ENCODE measurements at regions not wholly inside any gene's neighbourhood (a gene's known extent, or its start where the extent isn't known, plus 50 kb on each side); places are given as distances from the start of the nearest gene placed in this dataset.
A peak's percentile ranks its signal among the peaks of the same experiment; 100 is the strongest.

DNA sequence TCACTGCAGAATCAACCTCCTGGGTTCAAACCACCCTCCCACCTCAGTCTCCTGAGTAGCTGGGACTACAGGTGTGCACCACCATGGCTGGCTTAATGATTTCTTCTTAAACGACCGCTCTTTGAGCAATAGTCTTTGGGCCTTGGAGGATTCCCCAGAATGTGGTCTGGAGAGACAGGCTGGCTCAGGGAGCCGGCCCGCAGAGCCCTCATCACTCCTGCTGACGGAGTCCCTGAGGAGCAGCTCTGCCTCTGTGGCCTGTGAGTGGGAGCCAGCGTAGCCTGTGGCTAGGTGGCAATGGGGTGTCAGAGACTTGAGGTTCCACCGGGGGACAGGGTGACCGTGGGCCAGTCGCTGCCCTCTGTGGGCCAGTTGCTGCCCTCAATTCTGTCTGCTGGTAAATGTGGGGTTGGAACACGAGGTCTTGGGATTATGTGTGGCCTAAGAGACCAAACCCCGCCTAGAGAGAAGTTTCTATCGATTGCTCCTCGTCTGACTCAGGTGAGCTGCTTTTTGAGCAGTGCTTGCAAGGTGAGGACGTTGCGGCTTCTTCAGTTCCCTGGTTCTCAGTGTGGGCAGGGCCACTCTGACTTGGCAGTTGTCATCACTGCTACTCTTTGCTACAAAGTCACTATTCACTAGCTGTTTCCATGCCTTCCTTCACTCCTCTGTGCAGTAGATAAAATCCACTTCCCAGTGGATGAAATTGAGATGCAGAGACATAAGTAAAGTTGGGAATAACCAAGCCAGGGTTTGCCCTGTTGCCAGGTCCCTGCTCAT lies 124.8 kb upstream of the NECTIN1 start:
- no peak for ATAC-seq
- DNase-seq, result no peak
- intact Hi-C loops (cut with micrococcal nuclease), result no loop called here

DNA sequence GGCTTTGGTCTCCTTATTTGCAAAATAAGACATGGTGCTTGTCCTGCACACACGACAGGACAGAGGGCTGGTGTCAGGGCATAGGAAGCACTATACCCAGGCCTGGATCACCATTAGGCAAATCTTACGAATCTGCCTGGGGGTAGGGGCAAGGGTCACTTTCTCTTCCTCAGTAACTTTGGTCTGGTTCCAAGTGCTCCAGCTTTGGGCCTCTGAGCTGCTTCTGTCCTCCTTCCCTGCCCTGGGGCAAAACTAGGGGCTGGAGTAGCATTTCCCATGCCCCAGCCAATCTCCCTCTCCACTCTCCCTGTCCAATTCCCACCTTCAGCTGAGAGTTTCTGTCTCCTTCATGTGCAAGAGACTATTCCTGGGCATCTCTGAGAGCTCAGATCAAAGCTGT lies 123.7 kb upstream of the NECTIN1 start:
- ATAC-seq (no peak), DNase-seq (no peak)
- intact Hi-C loops (cut with micrococcal nuclease), result no loop called here

DNA sequence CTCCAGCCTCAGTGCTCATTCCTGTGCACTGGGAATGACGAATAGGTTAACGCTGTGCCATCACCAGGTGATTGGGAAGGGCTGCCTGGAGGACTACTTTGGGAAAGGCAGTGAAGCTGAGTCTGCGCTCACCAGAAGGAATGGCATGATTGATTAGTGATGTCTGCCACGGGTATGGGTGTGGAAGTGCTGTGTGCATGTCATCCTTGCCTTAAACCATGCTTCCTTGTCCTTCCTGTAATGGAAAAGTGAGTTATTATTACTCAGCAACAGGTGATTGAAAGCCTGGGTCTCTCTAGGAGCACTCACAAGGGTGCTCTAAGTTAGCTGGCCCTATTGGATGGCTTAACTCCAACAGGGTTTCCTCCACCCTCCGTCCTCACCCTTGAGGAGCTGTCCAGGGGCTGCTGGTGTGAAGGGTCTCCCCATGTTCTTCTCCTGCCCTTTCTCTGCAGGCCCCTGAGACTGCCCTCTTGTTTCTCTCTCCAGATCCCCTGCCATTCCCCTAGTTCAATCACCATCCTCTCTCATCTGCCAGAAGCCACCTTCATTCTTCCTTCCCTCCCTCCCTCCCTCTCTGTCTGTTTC lies 121.9 kb upstream of the NECTIN1 start:
- ATAC-seq (no peak), DNase-seq (no peak)
- intact Hi-C loops (cut with micrococcal nuclease), result no loop called here

DNA sequence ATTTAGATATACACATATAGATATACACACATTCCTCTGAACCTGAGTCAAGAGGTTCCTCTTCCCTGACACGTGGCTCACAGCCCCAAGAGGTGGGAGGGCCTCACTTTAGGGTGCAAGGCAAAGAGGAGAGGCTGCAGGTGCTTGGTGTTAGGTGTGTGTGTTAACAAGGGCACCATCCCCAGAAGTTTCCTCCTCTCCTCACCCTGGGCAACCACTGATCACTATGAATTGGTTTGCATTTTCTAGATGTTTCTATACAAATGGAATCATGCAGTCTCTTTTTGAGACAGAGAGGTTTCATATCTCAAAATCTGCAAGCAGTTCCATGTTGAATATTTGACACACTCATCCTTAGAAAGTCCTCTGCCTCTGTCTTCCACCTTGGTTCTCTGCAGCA lies 120.9 kb upstream of the NECTIN1 start:
- intact Hi-C loops (cut with micrococcal nuclease), result no loop called here
- DNase-seq (no peak), ATAC-seq (no peak)

DNA sequence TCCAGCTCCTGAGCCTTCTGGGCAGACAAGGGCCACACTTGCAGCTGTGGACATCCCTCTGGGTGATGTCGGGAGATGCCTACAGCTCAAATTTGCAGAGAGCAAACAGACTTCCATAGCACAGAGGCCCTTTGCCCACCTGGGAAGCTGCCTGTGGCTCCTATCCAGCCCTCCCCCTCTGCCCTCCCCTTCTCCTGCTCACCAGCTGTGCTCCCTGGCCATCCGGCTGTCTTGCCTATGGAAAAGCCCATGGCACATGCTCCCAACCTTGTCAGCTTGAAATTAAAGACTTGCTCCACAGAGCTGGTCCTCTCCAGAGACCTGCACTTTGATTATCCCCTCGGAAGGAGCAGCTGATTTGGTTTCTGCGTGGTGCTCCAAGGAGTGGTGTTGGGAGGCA lies 118.9 kb upstream of the NECTIN1 start:
- no peak for ATAC-seq
- no peak for DNase-seq
- intact Hi-C loops (cut with micrococcal nuclease), result no loop called here

DNA sequence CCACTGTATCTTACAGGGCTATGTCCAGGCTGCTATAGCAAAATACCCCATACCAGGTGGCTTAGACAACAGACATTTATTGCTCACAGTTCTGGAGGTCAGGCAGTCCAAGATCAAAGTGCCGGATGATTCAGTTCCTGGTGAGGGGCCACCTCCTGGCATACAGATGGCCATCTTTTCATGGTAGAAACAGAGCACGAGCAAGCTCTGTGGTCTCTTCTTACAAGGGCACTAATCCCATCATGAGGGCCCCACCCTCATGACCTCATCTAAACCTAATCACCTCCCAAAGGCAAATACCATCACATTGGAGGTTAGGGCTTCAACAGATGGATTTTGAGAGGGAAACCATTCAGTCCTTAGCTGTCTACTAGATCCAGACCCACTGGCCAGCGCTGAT lies 117.4 kb upstream of the NECTIN1 start:
- intact Hi-C loops (cut with micrococcal nuclease), result no loop called here
- no peak for DNase-seq
- no peak for ATAC-seq

DNA sequence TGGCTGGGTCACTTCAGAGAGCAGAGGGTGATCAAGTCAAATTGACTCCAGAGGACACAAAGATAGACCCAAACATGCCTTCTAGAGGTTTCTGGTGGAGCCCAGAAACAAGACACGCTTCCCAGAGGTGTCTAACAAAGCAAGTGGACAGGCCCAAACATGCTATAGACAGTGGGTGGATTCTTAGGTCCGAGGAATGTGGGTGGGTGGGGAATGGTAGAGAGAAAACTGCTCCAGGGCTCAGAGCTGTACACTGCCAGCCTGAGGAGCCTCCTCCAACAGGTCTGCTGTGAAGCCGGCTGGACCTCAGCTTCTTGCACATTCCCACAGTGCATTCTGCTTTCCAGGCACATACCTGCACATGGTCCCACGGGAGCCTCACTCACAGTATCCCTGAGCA lies 116.8 kb upstream of the NECTIN1 start:
- intact Hi-C loops (cut with micrococcal nuclease), result no loop called here
- no peak for DNase-seq
- ATAC-seq, result no peak

DNA sequence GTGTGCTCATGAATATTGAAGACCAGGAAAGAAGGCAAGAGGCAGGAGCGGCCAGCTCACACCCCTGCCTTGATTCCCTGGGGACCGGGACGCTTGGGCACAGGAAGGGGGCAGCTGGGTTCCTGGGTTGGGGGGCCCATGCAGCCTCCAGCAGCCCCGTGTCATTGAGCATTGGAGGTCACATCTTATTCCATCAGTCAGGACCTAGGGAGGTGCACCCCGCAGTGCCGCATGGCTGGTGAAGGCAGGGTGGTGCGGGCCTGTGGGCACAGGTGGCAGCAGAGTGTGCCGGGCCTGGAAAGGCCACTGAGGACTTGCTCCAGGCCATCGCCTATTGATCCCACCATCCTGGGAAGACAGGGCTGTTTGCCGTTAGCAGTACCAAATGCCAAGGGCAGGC lies 116.3 kb upstream of the NECTIN1 start:
- intact Hi-C loops (cut with micrococcal nuclease), result no loop called here
- DNase-seq (no peak), ATAC-seq (peak; percentile 21)

DNA sequence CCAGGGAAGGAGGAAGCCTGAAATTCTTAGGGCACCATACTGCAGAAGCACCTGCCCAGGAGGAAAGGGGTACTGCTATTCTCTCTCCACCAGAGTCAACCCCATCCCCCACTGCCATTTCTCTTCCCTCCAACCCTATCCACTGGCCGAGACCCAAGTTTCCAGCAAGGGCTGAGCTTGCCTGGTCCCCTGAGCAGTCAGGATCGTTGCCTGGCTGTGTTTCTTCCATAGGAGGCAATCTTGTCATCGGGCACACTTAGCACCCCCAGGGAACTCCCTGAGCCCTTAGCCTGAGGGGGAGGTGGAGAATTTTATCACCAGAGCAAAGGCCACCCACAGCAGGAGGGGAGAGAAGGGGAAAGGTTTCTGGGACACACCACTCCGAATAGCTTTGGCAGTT lies 115.8 kb upstream of the NECTIN1 start:
- ATAC-seq, result peak; percentile 91
- intact Hi-C loops (cut with micrococcal nuclease), result no loop called here
- peak; percentile 59 for DNase-seq

DNA sequence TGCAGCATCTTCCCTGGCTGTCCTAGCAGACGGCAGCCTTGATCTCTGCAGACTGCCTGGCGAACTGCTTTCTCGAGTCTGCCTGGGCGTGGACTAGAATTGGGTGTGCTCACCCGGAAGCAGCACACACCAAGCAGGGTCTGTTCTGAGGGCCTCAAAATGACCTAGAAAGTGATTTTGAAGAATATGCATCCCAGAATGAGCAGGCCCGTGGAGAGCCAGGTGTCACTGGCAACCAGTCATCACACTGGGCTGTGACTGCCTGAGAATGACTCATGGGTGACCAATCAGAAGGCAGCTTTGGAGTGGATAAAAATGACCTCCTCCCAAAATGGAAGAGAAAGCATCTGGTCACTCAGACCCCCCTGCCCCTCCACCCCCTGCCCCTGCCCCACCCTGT lies 114.9 kb upstream of the NECTIN1 start:
- intact Hi-C loops (cut with micrococcal nuclease), result no loop called here
- ATAC-seq (peak; percentile 23), DNase-seq (no peak)

DNA sequence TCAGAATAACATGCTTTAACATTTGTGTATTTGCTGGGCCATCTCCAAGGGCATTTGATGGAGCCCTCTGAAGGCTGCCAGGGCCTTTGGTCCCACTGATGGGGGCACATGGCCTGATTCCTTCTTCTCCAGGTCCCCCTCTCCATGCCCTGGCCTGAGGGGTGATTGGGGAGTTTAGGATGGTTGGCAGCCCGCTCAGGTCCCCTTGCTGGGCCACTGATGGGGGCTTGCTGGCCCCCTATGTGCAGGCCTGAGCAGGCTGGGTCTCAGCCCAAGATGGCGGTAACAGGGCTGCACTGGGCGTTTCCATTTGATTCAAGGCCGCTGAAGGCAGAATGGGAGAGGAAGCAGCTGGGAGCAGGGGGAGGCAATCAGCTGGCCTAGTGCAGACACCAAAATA lies 113.7 kb upstream of the NECTIN1 start:
- intact Hi-C loops (cut with micrococcal nuclease), result no loop called here
- no peak for DNase-seq
- no peak for ATAC-seq

DNA sequence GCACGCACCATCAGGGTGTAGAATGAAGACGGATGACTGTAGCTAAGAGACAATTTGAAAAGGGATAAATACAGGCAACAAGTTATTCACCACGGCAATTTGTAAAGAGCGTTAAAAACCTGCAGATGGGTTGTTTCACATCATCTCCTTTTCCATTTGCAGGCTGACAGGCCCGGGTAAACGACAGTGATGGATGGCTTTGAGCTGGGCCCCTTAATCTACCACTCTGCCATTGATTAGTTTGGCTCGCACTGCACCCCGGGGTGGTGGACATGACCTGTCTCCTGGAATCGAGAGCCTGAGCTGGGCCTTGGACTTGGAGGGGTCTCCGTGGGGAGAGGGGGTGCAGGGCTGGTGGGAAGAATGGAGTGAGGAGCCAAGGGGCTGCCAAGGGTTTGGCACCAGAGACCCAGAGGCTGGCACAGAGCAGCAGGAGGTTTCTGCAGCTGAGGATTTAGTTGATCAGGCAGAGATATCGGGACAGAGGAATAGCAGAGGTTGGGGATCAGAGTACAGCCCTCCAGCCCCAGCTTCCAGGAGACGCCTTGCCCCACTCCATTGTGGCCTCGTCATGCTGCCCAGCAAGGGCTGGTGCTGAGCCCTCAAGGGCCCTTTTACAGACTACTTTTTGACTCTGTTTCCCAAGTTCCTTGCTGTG lies 110.6 kb upstream of the NECTIN1 start:
- DNase-seq (no peak), ATAC-seq (no peak)
- intact Hi-C loops (cut with micrococcal nuclease), result no loop called here

DNA sequence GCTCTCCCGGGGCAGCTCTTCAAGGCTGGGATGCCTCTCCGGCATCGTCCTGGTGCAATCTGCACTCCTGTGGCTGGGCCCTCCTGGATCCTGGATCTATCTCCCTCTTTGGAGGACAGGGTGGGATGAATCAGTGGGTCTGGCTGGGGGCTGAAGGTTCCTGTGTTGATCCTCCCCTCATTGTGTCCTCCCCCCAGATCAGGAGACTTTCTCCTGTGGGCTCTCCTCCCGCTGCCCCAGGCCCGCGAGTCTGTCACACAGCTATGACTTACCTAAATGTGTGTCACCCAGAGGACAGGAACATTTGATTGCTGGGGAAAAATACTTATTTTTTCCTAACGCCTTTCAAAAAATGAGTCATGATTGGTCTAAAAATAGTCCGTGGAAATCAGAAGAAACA lies 106.8 kb upstream of the NECTIN1 start:
- ATAC-seq (no peak), DNase-seq (no peak)
- intact Hi-C loops (cut with micrococcal nuclease), result no loop called here

DNA sequence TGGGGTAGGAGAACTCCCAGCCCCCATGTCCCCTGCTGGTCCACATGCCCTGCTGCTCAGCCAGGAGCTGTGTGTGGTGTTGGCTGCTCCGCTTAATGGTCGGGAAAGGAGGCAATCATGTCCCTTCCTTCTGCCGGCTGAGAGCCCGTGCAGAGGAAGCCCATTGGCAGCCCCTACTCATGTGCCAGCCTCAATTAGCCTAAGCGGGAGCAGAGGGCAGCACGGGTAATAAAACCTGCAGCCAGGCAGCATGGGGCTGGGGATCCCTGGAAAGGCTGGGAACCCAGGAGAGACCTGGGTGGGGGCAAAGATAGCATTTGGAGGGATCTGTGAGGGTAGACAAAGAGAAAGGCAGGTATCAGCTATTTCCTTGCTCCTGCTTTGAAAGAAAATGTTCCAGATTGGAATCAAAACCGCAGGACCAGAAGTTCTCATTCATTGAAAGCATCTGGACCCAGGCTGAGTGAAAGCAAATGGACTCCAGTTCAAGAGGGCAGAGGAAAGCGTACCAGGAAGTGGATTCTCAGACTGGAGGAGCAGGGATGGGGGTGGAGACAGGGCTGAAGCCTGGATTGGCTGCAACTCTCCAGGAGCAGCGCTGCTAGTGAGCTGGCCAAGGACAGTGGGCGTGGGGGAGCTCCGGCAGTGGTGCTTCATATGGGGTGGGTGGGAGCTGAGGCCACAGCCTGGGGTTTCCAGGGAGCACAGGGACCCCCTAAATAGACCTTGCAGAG lies 103.4 kb upstream of the NECTIN1 start:
- ATAC-seq, result peak; percentile 71
- intact Hi-C loops (cut with micrococcal nuclease), result no loop called here
- no peak for DNase-seq

DNA sequence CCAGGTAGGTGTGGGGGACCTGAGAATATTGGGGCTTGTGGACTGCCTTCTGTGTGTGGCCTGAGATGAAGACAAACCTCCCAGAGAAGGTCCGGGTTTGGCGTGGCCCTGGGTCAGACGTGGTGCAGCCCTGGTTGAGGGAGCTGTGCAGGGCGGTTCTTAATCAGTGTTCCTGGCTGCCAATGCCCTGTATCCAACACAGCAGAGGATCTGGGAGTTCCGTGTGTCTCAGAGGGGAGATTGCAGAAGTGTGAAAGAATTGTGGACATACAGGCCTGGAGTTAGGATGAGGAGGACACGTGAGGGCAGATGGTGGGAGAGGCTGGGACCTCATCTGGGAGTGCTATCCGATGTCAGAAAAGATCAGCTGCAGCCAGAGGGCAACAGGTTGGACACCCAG lies 102.0 kb upstream of the NECTIN1 start:
- intact Hi-C loops (cut with micrococcal nuclease), result no loop called here
- no peak for DNase-seq
- ATAC-seq, result peak; percentile 51

DNA sequence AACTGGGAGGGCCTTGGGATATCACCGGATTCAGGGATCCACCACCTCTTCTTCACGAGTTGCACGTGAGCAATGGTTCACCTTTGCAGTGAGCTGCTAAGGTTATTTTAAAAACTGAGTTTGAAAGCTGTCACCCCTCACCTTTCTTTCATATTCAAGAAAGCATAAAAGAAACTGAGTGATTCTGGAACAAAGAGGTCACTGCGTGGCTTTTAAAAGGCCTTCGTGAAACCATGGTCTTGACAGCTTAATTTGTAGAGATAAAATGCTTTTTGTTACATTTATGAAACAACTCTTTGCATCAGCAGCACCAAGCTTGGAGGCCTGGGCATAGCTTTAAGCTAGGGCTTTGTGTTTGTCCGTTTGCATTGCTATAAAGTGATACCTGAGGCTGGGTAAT lies 101.4 kb upstream of the NECTIN1 start:
- ATAC-seq (no peak), DNase-seq (no peak)
- intact Hi-C loops (cut with micrococcal nuclease), result no loop called here

DNA sequence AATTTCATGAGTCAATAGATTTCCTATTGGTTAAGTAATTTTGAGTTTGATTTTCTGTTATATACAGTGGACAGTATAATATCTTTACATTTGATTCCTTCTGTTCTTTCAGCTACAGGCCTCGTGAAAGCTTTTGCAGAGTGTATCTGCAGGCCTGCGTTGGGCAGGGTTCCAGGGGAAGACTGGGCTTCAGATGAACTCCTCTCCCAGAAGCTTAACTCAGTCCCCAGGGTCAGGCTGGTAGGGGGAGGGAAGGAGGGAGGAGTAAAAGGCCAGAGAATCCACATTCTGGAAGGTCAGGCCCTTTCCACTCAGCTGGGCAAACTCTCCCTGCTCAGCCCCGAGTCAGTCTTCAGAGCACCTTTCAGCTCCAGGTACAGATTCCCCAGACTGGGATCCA lies 100.4 kb upstream of the NECTIN1 start:
- no peak for DNase-seq

DNA sequence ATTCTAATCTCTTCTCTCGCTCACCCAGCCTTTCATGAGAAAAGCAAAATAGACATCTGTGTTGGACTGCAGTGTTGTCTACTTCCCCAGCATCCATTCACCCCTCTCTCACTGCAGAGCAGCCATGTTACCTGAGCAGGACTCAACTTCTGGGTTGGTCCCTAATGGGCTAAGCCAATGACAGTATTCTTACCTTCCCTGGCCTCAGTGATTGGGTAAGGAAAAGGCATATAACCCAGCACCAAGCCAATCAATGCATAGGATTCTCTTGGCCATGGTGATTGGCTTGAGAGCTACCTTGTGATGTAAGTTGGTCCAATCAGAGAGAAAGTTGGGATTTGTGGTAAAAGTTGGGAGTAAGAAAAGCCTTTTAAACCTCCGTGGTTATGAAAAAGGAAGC lies 99.8 kb upstream of the NECTIN1 start:
- ATAC-seq (no peak), DNase-seq (no peak)
- intact Hi-C loops (cut with micrococcal nuclease), result no loop called here

More for the DNA sequence above, 100.4 kb upstream of the NECTIN1 start:
- intact Hi-C loops (cut with micrococcal nuclease), result no loop called here
- no peak for ATAC-seq

DNA sequence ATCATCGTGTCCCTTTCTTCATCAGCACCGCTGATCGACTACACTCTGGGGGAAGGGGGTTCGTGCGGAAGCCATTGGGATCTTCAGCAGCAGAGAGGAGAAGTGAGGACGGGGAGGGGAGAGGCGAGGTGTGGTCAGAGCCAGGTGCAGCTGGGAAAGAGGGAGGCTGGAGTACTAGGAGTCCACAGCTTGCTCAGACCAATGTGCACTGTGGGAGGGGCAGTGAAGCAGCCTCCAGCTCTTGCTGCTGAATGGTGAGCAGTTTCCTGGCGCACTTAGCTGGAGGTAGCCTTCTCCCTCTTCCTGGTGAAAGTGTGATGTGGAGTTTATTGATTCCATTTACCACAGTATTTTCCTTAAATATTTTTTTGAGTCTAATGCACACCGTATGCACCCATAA lies 99.0 kb upstream of the NECTIN1 start:
- intact Hi-C loops (cut with micrococcal nuclease), result no loop called here
- no peak for ATAC-seq
- no peak for DNase-seq

DNA sequence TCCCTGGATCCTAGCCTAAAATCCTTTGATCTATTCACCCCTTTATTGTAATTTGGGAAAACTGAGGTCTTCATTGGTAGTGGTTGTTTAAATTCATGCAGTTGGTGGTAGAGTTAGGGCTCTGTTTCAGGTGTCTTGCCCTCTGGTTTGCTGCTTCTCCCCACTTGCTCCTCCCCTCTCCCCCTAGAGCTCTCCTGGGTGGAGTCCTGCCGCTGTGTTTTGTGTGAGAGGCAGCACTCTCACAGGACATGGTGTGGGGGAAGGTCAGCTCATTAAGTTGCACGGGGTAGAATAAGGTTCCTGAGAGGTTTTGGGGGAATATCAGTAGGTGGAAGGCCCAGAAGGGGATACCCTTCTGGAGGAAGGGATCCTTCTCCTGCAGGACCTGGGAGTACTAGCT lies 98.1 kb upstream of the NECTIN1 start:
- DNase-seq (no peak), ATAC-seq (no peak)
- intact Hi-C loops (cut with micrococcal nuclease), result no loop called here

Data from left ventricle myocardium superior (tissue), 1 donor.